PC-9 (cell line): ENCODE measurements at regions not wholly inside any gene's neighbourhood (a gene's known extent, or its start where the extent isn't known, plus 50 kb on each side); places are given as distances from the start of the nearest gene placed in this dataset.

Experiments
- EZH2 ChIP-seq: fragments of 200-600 bp; sonication (generic); IDR thresholded peaks from 2 replicates; pipeline ENCODE4 v1.8.0; 2017; ENCODE audit warnings: antibody characterized with exemption, low read depth
- TF ChIP-seq, protein P1 (sequence below): fragments of 200-600 bp; sonication (generic); conservative IDR thresholded peaks from 2 replicates; pipeline ENCODE4 v1.6.1; 2017; ENCODE audit warnings: mixed run types, antibody characterized with exemption, mild to moderate bottlenecking, moderate library complexity

DNA sequence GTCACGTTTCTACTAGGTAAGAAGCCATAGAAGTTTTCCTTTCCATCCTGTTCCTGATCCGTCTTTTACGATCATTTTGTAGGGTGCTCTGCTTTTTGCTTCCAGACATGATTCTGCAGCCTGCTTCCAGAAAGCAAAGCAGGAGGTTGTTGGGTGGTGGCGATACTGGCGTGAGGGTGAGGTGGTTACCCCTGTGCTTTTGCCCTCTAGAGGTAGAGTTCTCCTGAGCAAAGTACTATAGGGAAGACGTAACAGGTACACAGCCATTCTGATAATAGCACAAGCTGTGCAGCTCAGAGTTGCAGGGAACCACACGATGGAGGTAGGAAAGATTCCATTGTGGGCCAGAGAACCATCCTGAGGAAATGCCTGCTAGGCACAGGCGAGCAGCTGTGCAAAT lies 186.0 kb downstream of the PAH start:
- TF ChIP-seq, protein P1, sequence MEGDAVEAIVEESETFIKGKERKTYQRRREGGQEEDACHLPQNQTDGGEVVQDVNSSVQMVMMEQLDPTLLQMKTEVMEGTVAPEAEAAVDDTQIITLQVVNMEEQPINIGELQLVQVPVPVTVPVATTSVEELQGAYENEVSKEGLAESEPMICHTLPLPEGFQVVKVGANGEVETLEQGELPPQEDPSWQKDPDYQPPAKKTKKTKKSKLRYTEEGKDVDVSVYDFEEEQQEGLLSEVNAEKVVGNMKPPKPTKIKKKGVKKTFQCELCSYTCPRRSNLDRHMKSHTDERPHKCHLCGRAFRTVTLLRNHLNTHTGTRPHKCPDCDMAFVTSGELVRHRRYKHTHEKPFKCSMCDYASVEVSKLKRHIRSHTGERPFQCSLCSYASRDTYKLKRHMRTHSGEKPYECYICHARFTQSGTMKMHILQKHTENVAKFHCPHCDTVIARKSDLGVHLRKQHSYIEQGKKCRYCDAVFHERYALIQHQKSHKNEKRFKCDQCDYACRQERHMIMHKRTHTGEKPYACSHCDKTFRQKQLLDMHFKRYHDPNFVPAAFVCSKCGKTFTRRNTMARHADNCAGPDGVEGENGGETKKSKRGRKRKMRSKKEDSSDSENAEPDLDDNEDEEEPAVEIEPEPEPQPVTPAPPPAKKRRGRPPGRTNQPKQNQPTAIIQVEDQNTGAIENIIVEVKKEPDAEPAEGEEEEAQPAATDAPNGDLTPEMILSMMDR = no peak
- no peak for TF ChIP-seq EZH2
